HUES64 (cell line): ENCODE measurements at regions not wholly inside any gene's neighbourhood (a gene's known extent, or its start where the extent isn't known, plus 50 kb on each side); places are given as distances from the start of the nearest gene placed in this dataset.

Experiments
- H3K27ac ChIP-seq: 2 replicates; pipeline ENCODE4 v1.7.0; 2013; ENCODE audit warnings: low read depth, low read length, inconsistent platforms
- H3K27me3 ChIP-seq: 2 replicates; pipeline ENCODE4 v1.6.1; 2013; ENCODE audit warnings: mild to moderate bottlenecking, low read length; ENCODE audit not compliant: insufficient read depth
- H3K36me3 ChIP-seq: 2 replicates; pipeline ENCODE4 v1.6.1; 2013; ENCODE audit warnings: mild to moderate bottlenecking, low read length; ENCODE audit not compliant: insufficient read depth
- H3K4me1 ChIP-seq: 2 replicates; pipeline ENCODE4 v1.6.1; 2013; ENCODE audit warnings: mild to moderate bottlenecking, low read length, moderate library complexity; ENCODE audit not compliant: insufficient read depth
- H3K4me3 ChIP-seq: 2 replicates; pipeline ENCODE4 v1.5.1; 2013; ENCODE audit warnings: mild to moderate bottlenecking, low read length, moderate library complexity
- H3K9ac ChIP-seq: 2 replicates; pipeline ENCODE4 v1.6.1; 2013; ENCODE audit warnings: mild to moderate bottlenecking, low read depth, low read length
- H3K9me3 ChIP-seq: 2 replicates; pipeline ENCODE4 v1.6.1; 2013; ENCODE audit warnings: low read depth, low read length; ENCODE audit not compliant: insufficient read depth
- WGBS: fragments of 150-250, 120-280 bp; methylation state at CpG from one replicate; pipeline ENCODE4 v1.1.7; 2013; ENCODE audit warnings: missing lambda C conversion rate; 5-methylcytosine and 5-hydroxymethylcytosine counted together

DNA sequence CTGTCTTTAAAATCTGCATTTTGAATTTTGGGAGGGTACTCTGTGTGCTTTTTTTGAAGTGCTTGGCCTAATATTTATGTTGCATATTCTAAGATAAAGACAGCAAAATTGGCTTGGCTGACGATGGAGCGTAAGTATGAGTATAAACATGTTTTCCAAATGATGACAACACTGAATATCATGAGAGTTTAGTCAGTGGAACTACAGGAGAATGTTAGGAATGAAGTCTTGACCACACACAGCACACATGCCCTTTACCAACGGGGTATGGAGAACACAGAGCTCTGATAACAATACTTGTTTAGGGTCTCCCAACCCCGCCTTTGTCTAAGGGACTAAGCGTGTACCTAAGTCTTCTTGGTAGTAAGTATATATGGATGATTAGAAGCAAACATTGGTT lies 253.9 kb upstream of the FZD8 start:
- no peaks in the 10 kb centered on the region for H3K4me1 ChIP-seq
- H3K9me3 ChIP-seq: no peaks in the 10 kb centered on the region; the same call in 1 of the 2 replicates
- no peaks in the 10 kb centered on the region for H3K27me3 ChIP-seq
- H3K4me3 ChIP-seq: no peak overlapping the region
- H3K27ac ChIP-seq: no peak overlapping the region
- H3K36me3 ChIP-seq: no peaks in the 10 kb centered on the region
- 95% methylated on average over 5 of the region's 5 CpGs for WGBS
- no peak overlapping the region for H3K9ac ChIP-seq

DNA sequence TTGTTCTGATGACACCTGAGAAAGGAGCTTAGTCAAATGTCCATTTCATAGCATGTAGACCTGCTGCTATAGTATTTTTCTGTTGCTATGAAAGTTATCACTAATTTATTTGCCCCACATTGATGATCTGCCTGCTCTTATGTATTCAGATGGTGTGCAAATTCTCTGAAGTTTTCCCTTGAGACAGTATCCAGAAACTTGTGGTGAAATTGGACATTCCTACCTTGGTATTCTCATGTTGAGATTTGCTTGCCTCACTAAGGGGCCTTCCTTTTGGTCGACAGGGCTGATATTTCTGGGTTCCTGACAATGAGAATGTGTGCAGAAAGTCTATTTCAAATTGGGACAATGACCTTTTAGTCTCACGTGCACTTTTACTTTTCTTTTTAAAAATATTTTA lies 253.2 kb upstream of the FZD8 start:
- H3K27me3 ChIP-seq: no peaks in the 10 kb centered on the region
- H3K4me3 ChIP-seq: no peak overlapping the region
- H3K9me3 ChIP-seq: no peaks in the 10 kb centered on the region; the same call in 1 of the 2 replicates
- H3K4me1 ChIP-seq: no peaks in the 10 kb centered on the region
- no peaks in the 10 kb centered on the region for H3K36me3 ChIP-seq
- H3K9ac ChIP-seq: no peak overlapping the region
- 83% methylated on average over 1 of the region's 2 CpGs for WGBS
- no peak overlapping the region for H3K27ac ChIP-seq

DNA sequence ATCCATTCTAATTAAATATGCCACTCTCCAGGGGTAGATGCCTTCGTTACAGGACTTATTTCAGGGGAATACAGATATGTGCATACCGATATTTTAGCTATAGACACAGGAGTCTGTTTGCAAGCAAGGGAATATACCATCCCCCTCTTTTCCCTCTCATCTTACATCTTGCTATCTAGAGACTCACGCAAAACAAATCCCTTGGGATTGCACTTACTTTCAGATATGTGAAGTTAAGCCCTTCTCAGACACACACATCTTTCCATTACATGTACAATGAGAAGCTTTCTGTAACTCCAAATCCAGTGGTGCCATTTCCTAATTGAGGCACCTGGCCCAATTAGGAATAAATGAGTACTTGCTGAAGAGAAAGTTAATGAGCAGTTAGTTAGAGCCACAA lies 250.4 kb upstream of the FZD8 start:
- WGBS: 93% methylated on average over 3 of the region's 3 CpGs

DNA sequence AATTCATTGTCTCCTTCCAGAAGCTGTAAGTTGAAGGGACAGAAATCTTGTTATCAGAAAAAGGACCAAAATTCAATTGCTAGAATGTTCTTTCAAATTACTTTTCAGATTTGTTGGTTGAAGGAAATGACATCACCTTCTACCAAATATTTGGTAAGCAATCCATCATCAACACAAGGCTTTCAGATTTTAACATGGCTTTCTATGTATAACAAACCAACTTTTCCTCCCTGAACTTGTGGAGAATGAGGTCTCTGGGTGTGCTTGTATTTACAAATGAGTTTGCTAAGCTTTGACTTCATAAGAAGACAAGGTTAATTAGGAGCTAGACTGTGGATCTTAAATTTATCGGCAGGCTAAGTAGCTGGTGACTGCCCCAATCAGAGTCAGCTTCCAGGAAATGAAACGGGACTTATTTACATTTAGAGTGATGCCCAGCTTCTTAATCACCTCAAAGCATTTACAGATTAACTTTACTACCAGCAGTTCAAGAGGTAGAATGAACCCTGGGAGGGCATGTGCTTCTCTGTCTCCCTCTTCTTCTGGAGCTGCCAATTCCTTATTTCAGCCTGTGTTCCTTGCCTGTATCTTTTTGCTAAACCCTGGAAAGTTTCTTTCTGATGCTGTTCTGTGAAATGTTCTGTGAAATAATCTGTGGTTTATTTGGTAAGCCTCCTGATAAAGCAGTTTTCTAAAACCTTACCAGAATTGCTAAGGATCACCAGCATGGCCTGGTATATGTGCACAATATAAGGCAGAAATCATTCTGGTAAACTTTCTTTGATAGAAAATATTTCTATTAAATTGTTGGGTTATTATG lies 248.8 kb upstream of the FZD8 start:
- H3K4me3 ChIP-seq: no peak overlapping the region
- H3K27me3 ChIP-seq: no peaks in the 10 kb centered on the region
- no peaks in the 10 kb centered on the region; the same call in 1 of the 2 replicates for H3K9me3 ChIP-seq
- no peaks in the 10 kb centered on the region for H3K36me3 ChIP-seq
- H3K4me1 ChIP-seq: no peaks in the 10 kb centered on the region
- H3K9ac ChIP-seq: no peak overlapping the region
- 70% methylated on average over 2 of the region's 2 CpGs for WGBS
- no peak overlapping the region for H3K27ac ChIP-seq

More for the DNA sequence above, 250.4 kb upstream of the FZD8 start:
- Histone ChIP-seq H3K9ac (no peak overlapping the region), H3K27ac (no peak overlapping the region), H3K36me3 (no peaks in the 10 kb centered on the region), H3K9me3 (no peaks in the 10 kb centered on the region; the same call in 1 of the 2 replicates), H3K4me3 (no peak overlapping the region), H3K27me3 (no peaks in the 10 kb centered on the region), H3K4me1 (no peaks in the 10 kb centered on the region)

DNA sequence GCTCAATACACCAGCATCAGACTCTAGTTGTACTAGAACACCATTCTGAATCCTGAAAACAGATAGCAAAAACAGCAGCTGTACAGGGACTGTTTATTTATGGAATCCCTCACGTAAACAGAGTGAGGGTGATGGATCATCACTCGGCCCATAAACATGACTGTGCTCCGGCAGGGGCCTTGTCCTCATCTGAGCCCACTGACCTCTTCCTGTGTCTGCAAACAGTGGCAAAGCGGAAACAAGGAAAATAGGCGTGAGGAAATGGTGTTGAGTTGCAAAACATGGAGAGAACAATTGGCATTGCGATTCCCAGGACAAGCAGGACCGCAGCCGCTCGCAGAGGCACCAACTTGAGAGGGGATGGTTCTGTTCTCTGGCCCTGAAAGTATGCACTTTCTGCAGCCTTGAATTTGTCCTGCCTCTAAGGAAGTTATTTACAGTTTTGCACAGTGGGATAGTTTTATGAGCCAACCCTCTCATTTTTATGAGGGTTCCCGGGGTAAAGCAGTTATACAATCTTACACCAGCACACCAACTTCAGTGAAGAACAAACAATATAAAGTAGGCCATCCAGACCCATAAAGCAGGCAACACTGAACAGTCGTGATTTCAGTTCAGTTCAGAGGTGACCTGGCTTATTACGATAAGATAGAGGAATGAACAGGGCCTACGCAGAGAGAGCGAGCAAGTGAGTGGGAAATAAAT lies 248.0 kb upstream of the FZD8 start:
- Histone ChIP-seq H3K27me3 (no peaks in the 10 kb centered on the region), H3K27ac (no peak overlapping the region), H3K4me1 (no peaks in the 10 kb centered on the region), H3K9me3 (no peaks in the 10 kb centered on the region; the same call in 1 of the 2 replicates), H3K4me3 (no peak overlapping the region), H3K9ac (no peak overlapping the region), H3K36me3 (no peaks in the 10 kb centered on the region)
- 88% methylated on average over 14 of the region's 14 CpGs for WGBS

DNA sequence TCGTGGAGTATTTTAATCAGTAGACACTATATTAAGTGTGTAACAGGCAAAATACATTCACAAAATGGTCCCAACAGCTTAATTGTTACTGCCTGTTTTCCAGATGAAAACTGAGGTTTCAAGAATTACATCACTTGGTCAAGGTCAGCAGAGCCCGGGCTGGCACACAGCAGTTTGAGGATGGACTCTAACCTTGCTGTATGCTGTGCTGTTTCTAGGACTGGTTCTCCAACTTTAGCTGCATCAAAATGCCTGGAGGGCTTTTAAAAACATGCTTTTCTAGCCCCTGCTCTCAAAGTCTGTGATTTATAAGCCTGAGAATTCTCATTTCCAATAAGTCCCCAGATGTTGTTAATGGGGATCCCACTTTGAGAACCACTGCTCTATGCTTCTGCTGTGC lies 247.1 kb upstream of the FZD8 start:
- H3K27ac ChIP-seq: no peak overlapping the region
- no peak overlapping the region for H3K4me3 ChIP-seq
- no peaks in the 10 kb centered on the region for H3K27me3 ChIP-seq
- H3K4me1 ChIP-seq: peaks cover 7% of the 10 kb centered on the region; the same call in 1 of the 2 replicates
- no peaks in the 10 kb centered on the region; the same call in 1 of the 2 replicates for H3K9me3 ChIP-seq
- 98% methylated on average over 1 of the region's 2 CpGs for WGBS
- no peaks in the 10 kb centered on the region for H3K36me3 ChIP-seq
- H3K9ac ChIP-seq: no peak overlapping the region

DNA sequence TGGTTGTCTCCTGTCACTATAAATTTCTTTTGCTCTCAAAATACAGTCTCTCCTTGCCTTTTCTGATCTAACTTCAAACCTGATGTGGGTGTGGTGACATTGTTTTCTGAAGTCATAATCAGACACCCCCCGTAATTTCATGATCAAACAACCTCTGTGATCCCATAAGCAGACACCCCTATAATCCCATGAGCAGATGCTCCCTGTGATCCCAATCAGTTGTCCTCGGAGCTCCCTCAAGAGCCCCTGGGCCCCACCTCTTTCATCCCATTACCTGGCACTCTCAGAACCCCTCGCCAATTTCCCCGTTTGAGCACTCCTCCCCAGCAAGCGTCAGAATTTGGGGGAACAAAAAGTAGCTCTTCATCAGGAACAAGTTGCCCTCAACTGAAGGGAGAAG lies 246.3 kb upstream of the FZD8 start:
- Histone ChIP-seq H3K4me1 (peaks cover 7% of the 10 kb centered on the region; the same call in 1 of the 2 replicates), H3K9ac (no peak overlapping the region)
- WGBS: 96% methylated on average over 5 of the region's 5 CpGs

DNA sequence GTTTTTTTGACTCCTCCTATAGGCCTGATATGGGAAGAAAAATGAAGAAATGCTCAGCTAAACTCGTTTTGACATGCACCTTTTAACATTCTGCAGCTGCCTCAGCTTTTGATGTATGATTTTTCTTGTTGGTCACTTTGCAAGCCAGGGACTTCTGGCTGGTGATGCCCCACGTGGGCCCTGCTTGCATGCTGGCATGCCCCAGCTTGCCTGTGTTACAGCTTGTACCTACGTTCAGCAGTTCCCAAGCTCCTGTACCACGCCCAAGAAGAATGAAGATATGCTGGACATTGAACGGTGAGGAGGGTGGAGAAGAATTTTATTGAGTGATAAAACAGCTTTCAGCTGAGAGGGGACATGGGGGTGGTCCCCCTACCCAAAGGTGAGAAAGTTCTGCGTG lies 245.6 kb upstream of the FZD8 start:
- no peak overlapping the region for H3K4me3 ChIP-seq
- no peaks in the 10 kb centered on the region for H3K27me3 ChIP-seq
- WGBS: 92% methylated on average over 6 of the region's 6 CpGs
- no peak overlapping the region for H3K27ac ChIP-seq
- H3K4me1 ChIP-seq: peaks cover 7% of the 10 kb centered on the region; the same call in 1 of the 2 replicates
- no peak overlapping the region for H3K9ac ChIP-seq
- no peaks in the 10 kb centered on the region for H3K36me3 ChIP-seq
- no peaks in the 10 kb centered on the region for H3K9me3 ChIP-seq

More for the DNA sequence above, 246.3 kb upstream of the FZD8 start:
- no peak overlapping the region for H3K4me3 ChIP-seq
- H3K27ac ChIP-seq: no peak overlapping the region
- H3K36me3 ChIP-seq: no peaks in the 10 kb centered on the region
- H3K9me3 ChIP-seq: no peaks in the 10 kb centered on the region
- no peaks in the 10 kb centered on the region for H3K27me3 ChIP-seq

DNA sequence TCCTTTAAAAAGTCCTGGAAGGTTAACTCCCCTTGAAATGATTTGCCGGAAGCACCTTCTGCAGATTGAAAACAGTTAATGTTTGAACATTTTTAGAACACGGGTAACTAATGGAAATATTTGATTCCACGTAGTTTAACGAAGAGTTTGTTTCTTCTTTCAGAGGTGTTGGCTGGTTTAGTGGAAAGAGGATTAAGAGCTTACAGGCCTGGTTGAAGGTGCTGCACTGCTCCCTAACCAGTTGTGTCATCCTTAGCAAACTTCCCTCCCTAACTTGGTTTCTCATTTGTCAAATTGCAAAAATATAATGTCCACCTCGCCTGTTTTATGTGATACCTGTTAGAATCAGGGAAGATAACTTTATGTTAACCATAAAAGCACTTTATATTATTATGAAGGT lies 243.0 kb upstream of the FZD8 start:
- Histone ChIP-seq H3K4me1 (peaks cover 7% of the 10 kb centered on the region; the same call in 1 of the 2 replicates), H3K36me3 (no peaks in the 10 kb centered on the region), H3K4me3 (no peak overlapping the region), H3K27me3 (no peaks in the 10 kb centered on the region), H3K27ac (no peak overlapping the region), H3K9me3 (no peaks in the 10 kb centered on the region), H3K9ac (no peak overlapping the region)
- WGBS: 78% methylated on average over 4 of the region's 5 CpGs

DNA sequence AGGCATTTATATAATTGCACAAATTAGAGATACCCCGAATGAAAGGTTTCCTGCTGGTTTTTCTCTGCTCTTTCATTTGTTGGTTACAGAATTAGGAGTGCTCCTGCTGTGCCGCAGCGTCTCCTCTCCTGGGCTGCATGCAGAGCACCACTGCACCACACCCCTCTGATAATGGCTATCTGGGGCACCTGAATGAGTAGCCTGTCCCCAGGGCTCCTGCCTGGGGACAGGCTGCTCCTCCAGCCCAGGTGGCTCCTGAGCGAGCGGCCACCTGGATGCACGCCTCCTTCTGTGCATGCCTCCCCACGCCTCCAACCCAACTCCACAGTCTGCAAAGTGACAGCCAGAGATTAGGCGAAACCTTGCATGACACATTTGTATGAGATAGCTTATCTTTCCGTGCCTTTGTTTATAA lies 242.6 kb upstream of the FZD8 start:
- Histone ChIP-seq H3K4me3 (no peak overlapping the region), H3K9me3 (no peaks in the 10 kb centered on the region), H3K9ac (no peak overlapping the region), H3K27me3 (no peaks in the 10 kb centered on the region), H3K36me3 (no peaks in the 10 kb centered on the region), H3K4me1 (peaks cover 7% of the 10 kb centered on the region; the same call in 1 of the 2 replicates), H3K27ac (no peak overlapping the region)
- 38% methylated on average over 9 of the region's 9 CpGs for WGBS

DNA sequence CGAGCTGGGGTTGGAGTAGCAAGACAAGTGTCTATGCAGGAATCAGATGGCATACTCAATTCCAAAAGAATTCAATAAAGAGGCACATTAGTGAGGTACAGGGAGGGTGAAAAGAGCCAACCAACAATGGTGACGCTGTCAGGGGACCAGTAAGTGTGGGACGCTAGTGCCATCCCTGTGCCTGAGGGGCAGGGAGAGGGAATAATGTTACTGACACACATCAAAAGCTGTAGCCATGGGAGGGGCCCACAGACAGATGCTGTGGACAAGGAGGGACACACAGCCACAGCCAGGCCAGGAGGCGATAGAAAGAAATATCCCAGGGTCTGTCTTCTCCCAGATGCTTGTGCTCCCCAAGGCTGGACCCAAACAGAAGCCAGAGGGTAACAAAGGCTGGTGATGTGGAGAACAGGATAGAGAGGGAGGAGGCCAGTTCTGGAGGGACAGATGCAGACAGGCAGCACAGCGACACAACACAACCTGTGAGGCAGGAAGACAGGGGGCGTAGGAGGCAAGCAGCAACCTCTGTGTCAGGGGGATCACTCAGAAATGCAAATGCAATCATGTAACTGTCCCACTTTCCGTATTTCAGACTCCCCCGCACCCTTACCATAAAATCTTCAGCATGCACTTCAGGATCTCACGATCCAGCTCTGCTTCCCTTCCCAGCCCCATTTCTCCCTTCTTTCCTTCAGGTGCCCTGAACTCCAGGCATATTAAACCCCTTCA lies 240.5 kb upstream of the FZD8 start:
- Histone ChIP-seq H3K27me3 (no peaks in the 10 kb centered on the region), H3K27ac (no peak overlapping the region), H3K9ac (no peak overlapping the region), H3K9me3 (no peaks in the 10 kb centered on the region), H3K4me1 (peaks cover 7% of the 10 kb centered on the region; the same call in 1 of the 2 replicates), H3K36me3 (no peaks in the 10 kb centered on the region), H3K4me3 (no peak overlapping the region)
- 79% methylated on average over 9 of the region's 9 CpGs for WGBS
